Hepatocyte (in vitro differentiated cells): ENCODE measurements at regions not wholly inside any gene's neighbourhood (a gene's known extent, or its start where the extent isn't known, plus 50 kb on each side); places are given as distances from the start of the nearest gene placed in this dataset.

ENCODE experiments used
- EZH2 ChIP-seq: fragments of 200-600 bp; sonication (generic); IDR thresholded peaks from 2 replicates; pipeline ENCODE4 v1.6.1; 2016; ENCODE audit warnings: antibody characterized with exemption, mild to moderate bottlenecking, borderline replicate concordance
- EZH2phosphoT487 ChIP-seq: fragments of 200-600 bp; sonication (generic); IDR thresholded peaks from one replicate; pipeline ENCODE4 v1.6.1; 2018; ENCODE audit warnings: antibody characterized with exemption, mild to moderate bottlenecking, low read depth, moderate library complexity; ENCODE audit not compliant: unreplicated experiment, severe bottlenecking
- TF ChIP-seq, protein P1 (sequence below): fragments of 200-600 bp; sonication (generic); IDR thresholded peaks from 2 replicates; pipeline ENCODE4 v1.5.1; 2016; ENCODE audit warnings: antibody characterized with exemption, mild to moderate bottlenecking; ENCODE audit not compliant: poor library complexity

GRCh38 chr4:180106997-180107396 is 2136.2 kb upstream of the TENM3 start:
- TF ChIP-seq, protein P1, sequence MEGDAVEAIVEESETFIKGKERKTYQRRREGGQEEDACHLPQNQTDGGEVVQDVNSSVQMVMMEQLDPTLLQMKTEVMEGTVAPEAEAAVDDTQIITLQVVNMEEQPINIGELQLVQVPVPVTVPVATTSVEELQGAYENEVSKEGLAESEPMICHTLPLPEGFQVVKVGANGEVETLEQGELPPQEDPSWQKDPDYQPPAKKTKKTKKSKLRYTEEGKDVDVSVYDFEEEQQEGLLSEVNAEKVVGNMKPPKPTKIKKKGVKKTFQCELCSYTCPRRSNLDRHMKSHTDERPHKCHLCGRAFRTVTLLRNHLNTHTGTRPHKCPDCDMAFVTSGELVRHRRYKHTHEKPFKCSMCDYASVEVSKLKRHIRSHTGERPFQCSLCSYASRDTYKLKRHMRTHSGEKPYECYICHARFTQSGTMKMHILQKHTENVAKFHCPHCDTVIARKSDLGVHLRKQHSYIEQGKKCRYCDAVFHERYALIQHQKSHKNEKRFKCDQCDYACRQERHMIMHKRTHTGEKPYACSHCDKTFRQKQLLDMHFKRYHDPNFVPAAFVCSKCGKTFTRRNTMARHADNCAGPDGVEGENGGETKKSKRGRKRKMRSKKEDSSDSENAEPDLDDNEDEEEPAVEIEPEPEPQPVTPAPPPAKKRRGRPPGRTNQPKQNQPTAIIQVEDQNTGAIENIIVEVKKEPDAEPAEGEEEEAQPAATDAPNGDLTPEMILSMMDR = no peak
- no peak for TF ChIP-seq EZH2
- no peak for TF ChIP-seq EZH2phosphoT487
